HCT116 (cell line): ENCODE measurements at regions not wholly inside any gene's neighbourhood (a gene's known extent, or its start where the extent isn't known, plus 50 kb on each side); places are given as distances from the start of the nearest gene placed in this dataset.

Experiments
- ATAC-seq: fragments of 200-7000 bp; cut with Tn5 transposase; 2 replicates; pipeline ENCODE4 v1.9.1; 2020; ENCODE audit warnings: mild to moderate bottlenecking, moderate library complexity
- BruUV-seq: library from RNA; stranded (reverse); fragments of 400-500 nt; replicated peaks from 2 replicates; lab custom pipeline; 2021; lab: Mats Ljungman, UMichigan
- CTCF ChIA-PET: fragments of 300-600 bp; sonication (Branson Sonifier 250); formaldehyde crosslinking; loops from one replicate; lab custom pipeline; 2021; ENCODE audit warnings: antibody characterized with exemption; lab: Charles Lee
- POLR2A ChIA-PET: fragments of 300-600, 350-600 bp; sonication (Branson Sonifier 250); formaldehyde crosslinking; loops from one replicate; lab custom pipeline; 2021; ENCODE audit warnings: antibody characterized with exemption; lab: Charles Lee
- RAD21 ChIA-PET, 2 experiments: fragments of 300-600 bp; sonication (Branson Sonifier 250); formaldehyde crosslinking; loops; one replicate each; lab custom pipeline; 2023; ENCODE audit warnings: low total read pairs in 2 of 2; ENCODE audit not compliant: uncharacterized antibody in 2 of 2, unreplicated experiment in 2 of 2, low non-redundant PET in 1 of 2; lab: Charles Lee
- DNase-seq: peaks from one replicate; pipeline ENCODE4 v3.0.0-alpha.2; 2010; ENCODE audit warnings: low read depth, low spot score
- H2AFZ ChIP-seq: fragments of 200-600 bp; shearing (Covaris generic), sonication (generic); 2 replicates; pipeline ENCODE4 v1.6.1; 2017; ENCODE audit warnings: low read depth, mixed run types, mixed read lengths, antibody characterized with exemption, low read length; ENCODE audit not compliant: poor library complexity, severe bottlenecking
- H3K27ac ChIP-seq: 2 replicates; pipeline ENCODE4 v1.5.1; 2012; ENCODE audit warnings: low read depth, low read length
- H3K27me3 ChIP-seq: fragments of 200-600 bp; sonication (generic); 2 replicates; pipeline ENCODE4 v1.6.1; 2016; ENCODE audit warnings: mixed run types, low read length, mixed read lengths; ENCODE audit not compliant: insufficient read depth
- H3K36me3 ChIP-seq, 2 experiments: fragments of 200-500 bp in 1 of 2; fragments of 200-600 bp in 1 of 2; sonication (Bioruptor generic) in 1 of 2; sonication (generic) in 1 of 2; 2 replicates each; pipeline versions ENCODE4 v1.5.1 to v1.6.1; 2014 to 2016; ENCODE audit warnings: low read length in 2 of 2, inconsistent platforms in 1 of 2, mixed read lengths in 1 of 2, mixed run types in 1 of 2; ENCODE audit not compliant: insufficient read depth in 2 of 2, control insufficient read depth in 1 of 2
- H3K4me1 ChIP-seq, 2 experiments: fragments of 200-600 bp in 1 of 2; sonication (generic) in 1 of 2; 2 replicates each; pipeline versions ENCODE4 v1.5.1 to v1.6.1; 2012 to 2017; ENCODE audit warnings: low read length in 2 of 2, inconsistent platforms in 1 of 2, mild to moderate bottlenecking in 1 of 2, mixed read lengths in 1 of 2, mixed run types in 1 of 2, moderate library complexity in 1 of 2; ENCODE audit not compliant: insufficient read depth in 2 of 2, control insufficient read depth in 1 of 2
- H3K4me2 ChIP-seq: fragments of 200-600 bp; sonication (generic); 2 replicates; pipeline ENCODE4 v1.6.1; 2017; ENCODE audit warnings: mixed run types, low read length, mixed read lengths
- H3K4me3 ChIP-seq, 2 experiments: fragments of 200-600 bp in 1 of 2; sonication (generic) in 1 of 2; replicated peaks in 1 of 2; 2 replicates each; pipeline ENCODE4 v1.5.1; 2011 to 2016; ENCODE audit warnings: low read length in 2 of 2, control low read depth in 1 of 2, low read depth in 1 of 2, mild to moderate bottlenecking in 1 of 2, mixed read lengths in 1 of 2, mixed run types in 1 of 2
- H3K79me2 ChIP-seq: fragments of 200-600 bp; sonication (generic); 2 replicates; pipeline ENCODE4 v1.6.1; 2017; ENCODE audit warnings: mild to moderate bottlenecking, mixed run types, low read length, moderate library complexity, mixed read lengths; ENCODE audit not compliant: insufficient read depth
- H3K9ac ChIP-seq: fragments of 200-600 bp; sonication (generic); 2 replicates; pipeline ENCODE4 v1.6.1; 2016; ENCODE audit warnings: low read length, mixed read lengths
- H3K9me2 ChIP-seq: fragments of 200-600 bp; sonication (generic), shearing (Covaris generic); 2 replicates; pipeline ENCODE4 v1.6.1; 2017; ENCODE audit warnings: mixed run types, mild to moderate bottlenecking, moderate library complexity; ENCODE audit not compliant: insufficient read depth
- H3K9me3 ChIP-seq, 2 experiments: fragments of 200-500 bp in 1 of 2; fragments of 200-600 bp in 1 of 2; sonication (Bioruptor generic) in 1 of 2; sonication (generic) in 1 of 2; 2 replicates each; pipeline ENCODE4 v1.6.1; 2014 to 2017; ENCODE audit warnings: low read length in 2 of 2, mixed read lengths in 2 of 2, inconsistent platforms in 1 of 2, low read depth in 1 of 2, mild to moderate bottlenecking in 1 of 2, mixed run types in 1 of 2, moderate library complexity in 1 of 2; ENCODE audit not compliant: control insufficient read depth in 1 of 2, insufficient read depth in 1 of 2
- H4K20me1 ChIP-seq: fragments of 200-600 bp; sonication (generic), shearing (Covaris generic); 2 replicates; pipeline ENCODE4 v1.6.1; 2017; ENCODE audit warnings: mixed run types, mild to moderate bottlenecking, moderate library complexity; ENCODE audit not compliant: insufficient read depth
- ATF3 ChIP-seq: IDR thresholded peaks from 2 replicates; pipeline ENCODE4 v1.6.1; 2012
- CEBPB ChIP-seq: IDR thresholded peaks from 2 replicates; pipeline ENCODE4 v1.6.1; 2012; ENCODE audit warnings: low read depth
- CTCF ChIP-seq, 3 experiments: fragments of 200-600 bp in 1 of 3; sonication (generic) in 1 of 3; IDR thresholded peaks in 2 of 3; conservative IDR thresholded peaks in 1 of 3; 2 replicates each; pipeline ENCODE4 v1.5.1; 2012 to 2017; ENCODE audit warnings: low read depth in 2 of 3, low read length in 2 of 3, antibody characterized with exemption in 1 of 3, borderline replicate concordance in 1 of 3, control low read depth in 1 of 3, mild to moderate bottlenecking in 1 of 3, mixed read lengths in 1 of 3, mixed run types in 1 of 3, moderate library complexity in 1 of 3; ENCODE audit not compliant: insufficient read depth in 1 of 3
- ELF1 ChIP-seq: IDR thresholded peaks from 2 replicates; pipeline ENCODE4 v1.6.1; 2012; ENCODE audit warnings: low read depth, borderline replicate concordance
- EZH2 ChIP-seq: fragments of 200-600 bp; sonication (generic); IDR thresholded peaks from 2 replicates; pipeline ENCODE4 v1.6.1; 2017; ENCODE audit warnings: antibody characterized with exemption, mixed run types
- EZH2phosphoT487 ChIP-seq: fragments of 200-600 bp; IDR thresholded peaks from 2 replicates; pipeline ENCODE4 v1.6.1; 2018; ENCODE audit warnings: antibody characterized with exemption, borderline replicate concordance
- FOSL1 ChIP-seq: IDR thresholded peaks from 2 replicates; pipeline ENCODE4 v1.6.1; 2012; ENCODE audit warnings: low read depth
- JUND ChIP-seq: IDR thresholded peaks from 2 replicates; pipeline ENCODE4 v1.6.1; 2012
- MAX ChIP-seq: IDR thresholded peaks from 2 replicates; pipeline ENCODE4 v1.6.1; 2012
- POLR2A ChIP-seq: IDR thresholded peaks from 2 replicates; pipeline ENCODE4 v1.7.0; 2011; ENCODE audit warnings: borderline replicate concordance; ENCODE audit not compliant: insufficient read depth, insufficient read length; ENCODE audit errors: extremely low read depth
- RAD21 ChIP-seq: IDR thresholded peaks from 2 replicates; pipeline ENCODE4 v1.6.1; 2012; ENCODE audit warnings: low read depth, mild to moderate bottlenecking
- REST ChIP-seq: IDR thresholded peaks from 2 replicates; pipeline ENCODE4 v1.6.1; 2012; ENCODE audit warnings: low read depth
- SIN3A ChIP-seq: IDR thresholded peaks from 2 replicates; pipeline ENCODE4 v1.6.1; 2012; ENCODE audit warnings: low read depth
- SP1 ChIP-seq: IDR thresholded peaks from 2 replicates; pipeline ENCODE4 v1.6.1; 2012; ENCODE audit warnings: low read depth
- SRF ChIP-seq: IDR thresholded peaks from 2 replicates; pipeline ENCODE4 v1.6.1; 2012; ENCODE audit warnings: low read depth
- TCF7L2 ChIP-seq: IDR thresholded peaks from 2 replicates; pipeline ENCODE4 v1.7.0; 2011; ENCODE audit warnings: borderline replicate concordance, inconsistent platforms; ENCODE audit not compliant: insufficient read depth, insufficient read length; ENCODE audit errors: extremely low read depth
- YY1 ChIP-seq: IDR thresholded peaks from 2 replicates; pipeline ENCODE4 v1.6.1; 2011; ENCODE audit warnings: low read length, low read depth, moderate library complexity, mild to moderate bottlenecking; ENCODE audit not compliant: insufficient replicate concordance; ENCODE audit errors: extremely low read depth
- ZBTB33 ChIP-seq: IDR thresholded peaks from 2 replicates; pipeline ENCODE4 v1.6.1; 2011; ENCODE audit warnings: mild to moderate bottlenecking, low read length, moderate library complexity; ENCODE audit not compliant: insufficient replicate concordance; ENCODE audit errors: extremely low read depth
- ZFX ChIP-seq: fragments of 450-650 bp; IDR thresholded peaks from 2 replicates; pipeline ENCODE4 v1.6.1; 2017
- ZNF274 ChIP-seq: fragments of 200-500 bp; sonication (Bioruptor generic); IDR thresholded peaks from 2 replicates; pipeline ENCODE4 v1.6.1; 2014; ENCODE audit warnings: mild to moderate bottlenecking, low read depth, low read length, inconsistent platforms
- intact Hi-C: fragments of 100-400 bp; cut with micrococcal nuclease; formaldehyde crosslinking; loops from 2 replicates; pipeline ENCODE4 v1.10.0; 2022

- CTCF ChIA-PET, result interaction anchor here (0.6 kb wide), 1 partner anchor 57 kb away, joined by 4 read pairs; no protein-coding TSS in a partner anchor
- no peak for ATAC-seq
Observed at GRCh38 chr4:149166876-149167275, 648.8 kb downstream of the IQCM start.

More at GRCh38 chr4:149166876-149167275, 648.8 kb downstream of the IQCM start:
- DNase-seq, result no peak
- no peak overlapping the region for H3K4me2 ChIP-seq
- no peaks in the 10 kb centered on the region for H3K27me3 ChIP-seq
- no peak overlapping the region for H3K27ac ChIP-seq
- no peaks in the 10 kb centered on the region for H3K4me1 ChIP-seq
- intact Hi-C loops, result no loop called here
- no peaks in the 10 kb centered on the region for H3K36me3 ChIP-seq
- H3K9me2 ChIP-seq, result no peaks in the 10 kb centered on the region
- TF ChIP-seq TCF7L2, result no peak
- no peak for TF ChIP-seq CTCF (IDR thresholded peaks at IDR 0.05 in 2 of 3, conservative IDR thresholded peaks at IDR 0.05 in 1 of 3; ENCODE audit: borderline replicate concordance in 1 of 3, insufficient read depth in 1 of 3, low read depth in 2 of 3, low read length in 2 of 3)
- TF ChIP-seq SIN3A, result no peak
- no peak for TF ChIP-seq FOSL1
- no peak for TF ChIP-seq EZH2
- no peak for TF ChIP-seq MAX
- no peak for TF ChIP-seq POLR2A
- TF ChIP-seq YY1, result no peak
- no peak for TF ChIP-seq ZBTB33
- TF ChIP-seq CEBPB, result no peak
- TF ChIP-seq ZFX, result no peak
- no peak for TF ChIP-seq ATF3
- no peak for TF ChIP-seq ELF1
- TF ChIP-seq EZH2phosphoT487, result no peak
- no peak for TF ChIP-seq RAD21
- TF ChIP-seq JUND, result no peak
- no peak for TF ChIP-seq SRF
- TF ChIP-seq ZNF274, result no peak
- TF ChIP-seq REST, result no peak
- TF ChIP-seq SP1, result no peak
- TF ChIP-seq, all 23 proteins: peak for 0
- H4K20me1 ChIP-seq, result no peaks in the 10 kb centered on the region
- no peak overlapping the region for H3K9ac ChIP-seq
- H3K79me2 ChIP-seq, result no peaks in the 10 kb centered on the region
- no peak overlapping the region for H2AFZ ChIP-seq
- POLR2A ChIA-PET, result no interaction called here
- RAD21 ChIA-PET, result no interaction called here
- H3K9me3 ChIP-seq, result no peaks in the 10 kb centered on the region
- no peak overlapping the region for H3K4me3 ChIP-seq
- BruUV-seq, result no TSS peak
